Right lobe of liver (tissue), 6 donors: ENCODE measurements at regions not wholly inside any gene's neighbourhood (a gene's known extent, or its start where the extent isn't known, plus 50 kb on each side); places are given as distances from the start of the nearest gene placed in this dataset.

Experiments
- ATAC-seq, 4 donors: fragments of 200-7000 bp; cut with Tn5 transposase; one replicate each; pipeline ENCODE4 v1.9.1; 2020; ENCODE audit warnings: mild to moderate bottlenecking in 4 of 4, moderate library complexity in 4 of 4
- DNase-seq, 3 donors: peaks; one replicate each; pipeline ENCODE4 v3.0.0-alpha.2; 2020
- H3K27ac ChIP-seq, 3 donors: fragments of 200-600 bp; one replicate each; pipeline ENCODE4 v1.8.0; 2022
- H3K27me3 ChIP-seq, 2 donors: fragments of 200-600 bp; one replicate each; pipeline ENCODE4 v1.8.0; 2022
- H3K36me3 ChIP-seq, 4 donors: fragments of 200-600 bp; sonication (generic) in 1 of 4; one replicate each; pipeline versions ENCODE4 v1.5.1 to v1.8.0; 2017 to 2022; ENCODE audit warnings: control low read depth in 1 of 4
- H3K4me1 ChIP-seq, 4 donors: fragments of 200-600 bp; sonication (generic) in 1 of 4; one replicate each; pipeline versions ENCODE4 v1.5.1 to v1.8.0; 2017 to 2022; ENCODE audit warnings: control low read depth in 1 of 4
- H3K4me3 ChIP-seq, 3 donors: fragments of 200-600 bp; one replicate each; pipeline ENCODE4 v1.8.0; 2022
- H3K9me3 ChIP-seq, 4 donors: fragments of 200-600 bp; sonication (generic) in 1 of 4; one replicate each; pipeline versions ENCODE4 v1.5.1 to v1.8.0; 2017 to 2022; ENCODE audit warnings: control low read depth in 1 of 4
- POLR2A ChIP-seq: fragments of 450-650 bp; IDR thresholded peaks from one replicate; pipeline ENCODE4 v1.6.1; 2017; ENCODE audit warnings: antibody characterized with exemption, mild to moderate bottlenecking
- whole genome bisulfite sequencing: methylation state at CpG from one replicate; pipeline ENCODE4 v1.1.6; 2018; ENCODE audit warnings: low coverage, low lambda C conversion rate; ENCODE audit not compliant: insufficient coverage; ENCODE audit errors: missing lambda C conversion rate; 5-methylcytosine and 5-hydroxymethylcytosine counted together
- intact Hi-C, 2 donors: fragments of 100-400 bp; cut with DNase I; formaldehyde crosslinking; loops; one replicate each; pipeline versions ENCODE4 v1.11.2 to v1.14.1; 2022
- TF ChIP-seq, protein P1 (sequence below), 4 donors: fragments of 200-600 bp in 3 of 4; fragments of 450-650 bp in 1 of 4; IDR thresholded peaks; one replicate each; pipeline versions ENCODE4 v1.5.1 to v1.8.0; 2016 to 2022; ENCODE audit warnings: antibody characterized with exemption in 4 of 4, mild to moderate bottlenecking in 2 of 4
- donor health status: DM: no; HTN: yes; CAD: no.
- donor health status: DM: no; HTN: no; CAD: no.
- donor health status: DM: no; HTN: no; CAD: no.
- donor health status: DM: no; HTN: yes; CAD: no.
- donor health status: DM: no; HTN: yes; CAD: no.

DNA sequence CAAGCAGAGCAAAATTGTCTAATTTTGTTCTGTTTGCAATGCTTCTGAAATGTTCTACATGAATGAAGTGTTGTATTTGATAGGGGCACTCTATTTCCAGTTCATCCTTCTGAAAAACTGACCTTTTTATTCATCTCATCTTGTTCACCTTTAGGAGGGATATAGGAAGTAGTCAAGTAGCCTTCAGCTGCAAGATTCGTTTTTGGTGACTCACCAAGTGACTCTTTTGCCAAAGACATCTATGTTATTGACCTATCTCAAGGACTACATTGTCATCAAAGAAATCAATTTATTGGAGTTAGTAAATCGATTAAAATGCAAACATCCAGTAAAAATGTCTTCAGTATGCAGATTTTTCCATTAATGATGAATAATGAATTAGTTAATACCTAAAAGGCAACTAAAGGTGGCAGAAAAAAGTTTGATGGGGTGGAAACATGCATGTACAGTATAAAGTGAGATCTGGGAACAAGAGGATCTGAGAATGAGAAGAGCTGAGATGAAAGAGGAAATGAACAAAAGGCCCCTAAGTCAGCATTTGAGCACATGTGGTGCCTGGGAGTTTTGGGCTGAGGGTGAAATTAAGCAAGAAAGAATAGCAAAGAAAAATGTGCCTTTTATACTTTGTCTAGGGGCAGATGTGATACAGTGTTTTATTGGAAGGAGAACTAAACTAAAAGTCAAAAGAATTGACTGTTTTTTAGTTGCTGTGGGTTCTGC, 255.1 kb upstream of the LINC00305 start:
- H3K4me1 ChIP-seq: peaks cover 0 to 15% (median 5%) of the 10 kb centered on the region in 4 donors
- WGBS: 40% methylated on average over 2 of the region's 2 CpGs
- intact Hi-C loops: no loop called here
- no peak for DNase-seq
- TF ChIP-seq, protein P1, sequence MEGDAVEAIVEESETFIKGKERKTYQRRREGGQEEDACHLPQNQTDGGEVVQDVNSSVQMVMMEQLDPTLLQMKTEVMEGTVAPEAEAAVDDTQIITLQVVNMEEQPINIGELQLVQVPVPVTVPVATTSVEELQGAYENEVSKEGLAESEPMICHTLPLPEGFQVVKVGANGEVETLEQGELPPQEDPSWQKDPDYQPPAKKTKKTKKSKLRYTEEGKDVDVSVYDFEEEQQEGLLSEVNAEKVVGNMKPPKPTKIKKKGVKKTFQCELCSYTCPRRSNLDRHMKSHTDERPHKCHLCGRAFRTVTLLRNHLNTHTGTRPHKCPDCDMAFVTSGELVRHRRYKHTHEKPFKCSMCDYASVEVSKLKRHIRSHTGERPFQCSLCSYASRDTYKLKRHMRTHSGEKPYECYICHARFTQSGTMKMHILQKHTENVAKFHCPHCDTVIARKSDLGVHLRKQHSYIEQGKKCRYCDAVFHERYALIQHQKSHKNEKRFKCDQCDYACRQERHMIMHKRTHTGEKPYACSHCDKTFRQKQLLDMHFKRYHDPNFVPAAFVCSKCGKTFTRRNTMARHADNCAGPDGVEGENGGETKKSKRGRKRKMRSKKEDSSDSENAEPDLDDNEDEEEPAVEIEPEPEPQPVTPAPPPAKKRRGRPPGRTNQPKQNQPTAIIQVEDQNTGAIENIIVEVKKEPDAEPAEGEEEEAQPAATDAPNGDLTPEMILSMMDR (IDR thresholded peaks at IDR 0.05): no peak
- TF ChIP-seq POLR2A: no peak
- H3K4me3 ChIP-seq: no peak overlapping the region
- H3K27ac ChIP-seq: no peak overlapping the region
- no peaks in the 10 kb centered on the region for H3K27me3 ChIP-seq
- no peaks in the 10 kb centered on the region for H3K9me3 ChIP-seq
- ATAC-seq: no peak
- H3K36me3 ChIP-seq: no peaks in the 10 kb centered on the region

DNA sequence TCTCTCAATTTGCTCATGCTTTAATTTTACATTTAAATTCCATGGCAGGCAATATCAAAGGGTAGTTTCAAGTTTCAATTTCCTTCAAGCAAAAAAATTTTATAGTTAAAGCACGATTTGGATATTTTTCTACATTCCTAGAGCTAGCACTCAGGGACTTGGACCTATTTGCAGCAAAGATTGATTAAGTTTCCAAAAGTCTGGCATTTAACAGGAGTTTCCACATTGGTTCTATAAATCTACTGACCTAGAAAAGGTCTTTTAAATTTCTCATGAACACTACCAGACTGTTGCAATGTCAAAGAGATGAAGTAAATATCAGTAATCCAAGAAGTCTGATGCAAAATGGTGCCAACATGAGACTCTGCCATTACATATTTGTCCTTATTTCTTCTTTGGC, 253.7 kb upstream of the LINC00305 start:
- Histone ChIP-seq H3K9me3 (no peaks in the 10 kb centered on the region), H3K27ac (no peak overlapping the region), H3K27me3 (no peaks in the 10 kb centered on the region), H3K4me1 (peaks cover 0 to 7% (median 3%) of the 10 kb centered on the region in 4 donors), H3K4me3 (no peak overlapping the region), H3K36me3 (no peaks in the 10 kb centered on the region)
- DNase-seq (no peak), ATAC-seq (no peak)
- intact Hi-C loops: no loop called here
- 62% methylated on average over 1 of the region's 1 CpG for WGBS
- no peak for TF ChIP-seq POLR2A
- TF ChIP-seq, protein P1 (IDR thresholded peaks at IDR 0.05): no peak

DNA sequence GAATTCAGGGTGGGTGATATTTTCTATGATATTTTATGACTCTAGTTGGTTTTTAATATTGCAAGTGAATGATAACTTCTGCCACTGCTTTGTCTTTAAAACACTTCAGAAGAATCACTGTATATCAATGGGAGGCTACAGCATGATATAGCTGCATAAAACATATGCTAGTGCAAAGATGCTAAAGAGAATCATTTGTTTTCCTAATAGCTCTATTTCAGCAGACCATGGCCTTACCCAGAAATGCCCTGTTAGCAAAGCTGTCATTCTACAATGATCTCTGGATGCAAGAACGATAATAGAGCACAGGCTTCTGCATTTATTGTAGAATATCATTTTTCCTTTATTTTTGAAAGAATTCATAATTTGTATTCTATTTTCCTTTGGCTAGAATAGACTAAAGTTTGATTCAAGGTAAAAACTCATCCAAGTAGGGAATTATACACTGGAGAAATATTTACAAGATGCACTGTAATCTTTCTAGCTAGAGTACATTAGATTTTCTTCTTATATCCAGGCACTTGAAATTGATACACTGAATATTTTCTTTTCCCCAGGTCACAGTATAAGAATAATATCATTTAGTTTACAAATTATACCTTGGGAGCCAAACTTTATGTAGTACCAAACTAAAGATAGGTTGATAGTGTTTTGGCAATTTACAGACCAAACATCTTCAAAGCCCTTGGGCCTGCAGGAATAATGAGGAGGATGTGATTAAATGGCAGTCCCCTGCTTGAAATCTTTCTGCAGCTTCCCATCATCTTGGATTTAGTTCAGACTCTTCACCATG, 252.6 kb upstream of the LINC00305 start:
- Histone ChIP-seq H3K36me3 (no peaks in the 10 kb centered on the region), H3K4me1 (peaks cover 0 to under 1% (median 0%) of the 10 kb centered on the region in 4 donors), H3K9me3 (no peaks in the 10 kb centered on the region), H3K27me3 (no peaks in the 10 kb centered on the region), H3K27ac (no peak overlapping the region), H3K4me3 (no peak overlapping the region)
- ATAC-seq: no peak
- DNase-seq: no peak
- intact Hi-C loops: no loop called here
- WGBS: 60% methylated on average over 1 of the region's 1 CpG
- TF ChIP-seq POLR2A: no peak
- TF ChIP-seq, protein P1 (IDR thresholded peaks at IDR 0.05): no peak

DNA sequence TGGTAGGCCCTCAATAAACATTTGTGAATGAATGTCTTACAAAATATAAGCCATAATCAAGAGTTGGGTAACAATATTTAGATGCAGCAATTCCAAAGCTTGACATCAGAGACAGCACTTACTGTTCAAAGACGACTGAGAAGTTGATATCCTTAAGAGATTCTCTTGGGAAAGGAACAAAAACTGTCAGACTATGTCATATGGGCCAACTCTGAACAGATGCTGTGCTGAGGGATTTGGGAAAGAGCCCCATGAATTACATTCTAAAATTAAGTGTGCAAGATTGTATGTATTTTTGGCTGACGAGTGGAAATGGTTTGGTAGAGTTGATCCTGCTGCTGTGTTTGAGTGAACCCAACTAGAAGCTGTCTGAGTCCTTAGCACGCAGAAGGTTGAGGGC, 250.7 kb upstream of the LINC00305 start:
- Histone ChIP-seq H3K9me3 (no peaks in the 10 kb centered on the region), H3K27ac (no peak overlapping the region), H3K27me3 (no peaks in the 10 kb centered on the region), H3K4me1 (no peaks in the 10 kb centered on the region), H3K4me3 (no peak overlapping the region), H3K36me3 (no peaks in the 10 kb centered on the region)
- 73% methylated on average over 3 of the region's 3 CpGs for WGBS
- intact Hi-C loops: no loop called here
- ATAC-seq: no peak
- DNase-seq: no peak
- no peak for TF ChIP-seq POLR2A

DNA sequence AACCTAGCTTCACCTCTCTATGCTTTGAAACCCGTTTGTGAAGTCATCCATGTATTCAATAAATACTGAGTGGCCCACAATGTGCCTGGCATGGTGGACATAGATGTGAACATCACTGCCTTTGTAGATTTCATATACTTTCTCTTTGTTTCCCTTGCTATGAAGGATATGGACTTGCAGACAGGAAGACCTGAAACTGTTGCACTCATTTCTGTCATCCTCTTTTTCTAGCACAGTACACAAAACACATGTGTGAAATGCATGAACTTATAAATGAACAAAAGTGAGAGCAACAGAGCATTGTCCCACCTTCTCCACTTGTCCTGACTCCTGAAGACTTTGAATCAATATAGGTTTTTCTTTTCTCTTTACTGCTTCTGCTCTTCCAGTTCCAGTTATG, 249.4 kb upstream of the LINC00305 start:
- H3K36me3 ChIP-seq: no peaks in the 10 kb centered on the region
- DNase-seq: no peak
- no peak overlapping the region for H3K4me3 ChIP-seq
- H3K4me1 ChIP-seq: no peaks in the 10 kb centered on the region
- intact Hi-C loops: no loop called here
- WGBS: 29% methylated on average over 1 of the region's 1 CpG
- no peak for TF ChIP-seq POLR2A
- TF ChIP-seq, protein P1 (IDR thresholded peaks at IDR 0.05): no peak
- no peak for ATAC-seq
- no peak overlapping the region for H3K27ac ChIP-seq
- H3K27me3 ChIP-seq: no peaks in the 10 kb centered on the region
- H3K9me3 ChIP-seq: no peaks in the 10 kb centered on the region
